Gastrocnemius medialis (tissue), 4 donors: ENCODE measurements at regions not wholly inside any gene's neighbourhood (a gene's known extent, or its start where the extent isn't known, plus 50 kb on each side); places are given as distances from the start of the nearest gene placed in this dataset.

ENCODE experiments used
- POLR2A ChIP-seq, 2 donors: fragments of 450-650 bp; IDR thresholded peaks; one replicate each; pipeline ENCODE4 v1.6.1; 2017; ENCODE audit warnings: antibody characterized with exemption in 2 of 2, mild to moderate bottlenecking in 2 of 2, moderate library complexity in 2 of 2
- TF ChIP-seq, protein P1 (sequence below), 5 experiments: fragments of 450-650 bp in 3 of 5; fragments of 200-600 bp in 2 of 5; sonication (generic) in 2 of 5; IDR thresholded peaks in 4 of 5; conservative IDR thresholded peaks in 1 of 5; 1 replicate in 4 of 5; 2 replicates in 1 of 5; pipeline ENCODE4 v1.5.1; 2016 to 2019; ENCODE audit warnings: antibody characterized with exemption in 5 of 5, mild to moderate bottlenecking in 3 of 5, moderate library complexity in 3 of 5

DNA sequence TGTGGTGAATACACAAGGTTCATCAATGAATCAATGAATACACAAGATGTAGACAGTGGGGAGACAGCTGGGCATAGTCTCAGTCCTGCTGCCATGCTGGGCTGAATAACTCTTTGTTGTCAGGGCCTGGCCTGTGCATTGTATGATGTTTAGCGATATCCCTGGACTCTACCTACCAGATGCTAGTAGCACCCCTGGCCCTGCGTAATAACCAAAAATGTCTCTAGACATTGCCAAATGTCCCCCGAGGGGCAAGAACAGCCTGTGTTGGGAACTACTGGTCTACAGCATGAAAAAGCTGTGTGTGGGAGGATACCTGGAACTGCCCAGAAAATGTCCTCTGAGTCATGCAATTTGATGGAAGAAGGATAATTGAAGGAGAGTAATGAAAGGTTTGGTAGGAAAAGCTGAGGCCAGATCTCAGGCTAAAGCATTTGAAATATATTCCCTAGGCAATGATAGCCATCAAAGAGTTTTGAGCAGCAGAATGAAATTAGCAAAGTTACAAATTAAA is 128.2 kb downstream of the TMEM30B start:
- TF ChIP-seq, protein P1, sequence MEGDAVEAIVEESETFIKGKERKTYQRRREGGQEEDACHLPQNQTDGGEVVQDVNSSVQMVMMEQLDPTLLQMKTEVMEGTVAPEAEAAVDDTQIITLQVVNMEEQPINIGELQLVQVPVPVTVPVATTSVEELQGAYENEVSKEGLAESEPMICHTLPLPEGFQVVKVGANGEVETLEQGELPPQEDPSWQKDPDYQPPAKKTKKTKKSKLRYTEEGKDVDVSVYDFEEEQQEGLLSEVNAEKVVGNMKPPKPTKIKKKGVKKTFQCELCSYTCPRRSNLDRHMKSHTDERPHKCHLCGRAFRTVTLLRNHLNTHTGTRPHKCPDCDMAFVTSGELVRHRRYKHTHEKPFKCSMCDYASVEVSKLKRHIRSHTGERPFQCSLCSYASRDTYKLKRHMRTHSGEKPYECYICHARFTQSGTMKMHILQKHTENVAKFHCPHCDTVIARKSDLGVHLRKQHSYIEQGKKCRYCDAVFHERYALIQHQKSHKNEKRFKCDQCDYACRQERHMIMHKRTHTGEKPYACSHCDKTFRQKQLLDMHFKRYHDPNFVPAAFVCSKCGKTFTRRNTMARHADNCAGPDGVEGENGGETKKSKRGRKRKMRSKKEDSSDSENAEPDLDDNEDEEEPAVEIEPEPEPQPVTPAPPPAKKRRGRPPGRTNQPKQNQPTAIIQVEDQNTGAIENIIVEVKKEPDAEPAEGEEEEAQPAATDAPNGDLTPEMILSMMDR (IDR thresholded peaks at IDR 0.05 in 4 of 5, conservative IDR thresholded peaks at IDR 0.05 in 1 of 5) = no peak
- no peak for TF ChIP-seq POLR2A (IDR thresholded peaks at IDR 0.05)
